Neutrophil (primary cell): ENCODE measurements at regions not wholly inside any gene's neighbourhood (a gene's known extent, or its start where the extent isn't known, plus 50 kb on each side); places are given as distances from the start of the nearest gene placed in this dataset.

Experiments used
- H3K27ac ChIP-seq: fragments of 200-600 bp; sonication (generic); 2 replicates; pipeline ENCODE4 v1.5.1; 2016; ENCODE audit warnings: mild to moderate bottlenecking, moderate library complexity
- H3K27me3 ChIP-seq: fragments of 200-600 bp; sonication (generic); 2 replicates; pipeline ENCODE4 v1.6.0; 2016; ENCODE audit warnings: mild to moderate bottlenecking
- H3K36me3 ChIP-seq: fragments of 200-600 bp; sonication (generic); 2 replicates; pipeline ENCODE4 v1.5.1; 2017
- H3K4me1 ChIP-seq, 2 experiments: fragments of 200-600 bp in 1 of 2; sonication (generic) in 1 of 2; 1 replicate in 1 of 2; 2 replicates in 1 of 2; pipeline versions ENCODE4 v1.5.1 to v1.6.1; 2013 to 2016; ENCODE audit warnings: low read depth in 1 of 2, low read length in 1 of 2, mild to moderate bottlenecking in 1 of 2, moderate library complexity in 1 of 2; ENCODE audit not compliant: control insufficient read depth in 1 of 2, insufficient read depth in 1 of 2
- H3K4me3 ChIP-seq, 2 experiments: fragments of 200-600 bp in 1 of 2; sonication (generic) in 1 of 2; 1 replicate in 1 of 2; 2 replicates in 1 of 2; pipeline ENCODE4 v1.5.1; 2013 to 2016; ENCODE audit warnings: low read depth in 1 of 2, low read length in 1 of 2, mild to moderate bottlenecking in 1 of 2, moderate library complexity in 1 of 2
- H3K9me3 ChIP-seq: fragments of 200-600 bp; sonication (generic); 2 replicates; pipeline ENCODE4 v1.5.1; 2016
- CTCF ChIP-seq: fragments of 200-600 bp; sonication (generic); IDR thresholded peaks from 2 replicates; pipeline ENCODE4 v1.5.1; 2016; ENCODE audit warnings: antibody characterized with exemption

DNA sequence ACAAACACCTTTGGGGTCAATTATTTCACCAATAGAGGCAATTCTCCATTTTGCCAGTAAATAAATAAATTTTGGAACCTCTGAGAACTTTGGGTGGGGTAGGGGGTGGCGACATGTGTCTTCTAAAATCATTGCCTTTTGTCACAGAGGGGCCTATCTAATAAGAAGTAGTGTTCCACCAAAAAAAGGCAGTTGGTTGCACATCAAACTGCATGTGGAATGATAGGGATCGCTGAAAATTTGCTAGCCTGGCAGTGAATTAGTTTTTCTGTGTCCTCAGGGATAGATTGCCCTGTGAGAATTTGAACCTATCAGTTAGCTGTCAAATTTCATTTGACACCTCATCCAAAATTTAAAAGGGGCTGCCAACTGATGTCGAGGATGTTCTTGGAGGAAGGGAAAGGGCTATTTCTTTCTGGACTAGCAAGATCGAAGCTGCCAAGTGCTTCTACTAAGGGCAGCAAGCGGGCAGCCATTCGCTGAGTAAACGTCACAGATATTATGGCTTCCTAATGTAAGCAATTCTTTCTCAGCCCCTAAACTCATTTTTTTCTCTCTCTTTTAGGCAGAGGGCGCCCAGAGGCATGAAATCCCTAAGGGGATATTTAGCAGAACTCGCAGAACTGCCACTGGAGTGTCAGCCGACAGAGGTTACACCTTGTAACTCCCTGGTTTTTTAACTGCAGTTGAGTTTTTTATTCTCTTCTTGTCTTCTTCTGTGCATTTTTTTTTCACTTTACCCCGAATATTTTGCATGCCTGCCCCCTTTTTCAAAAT lies 2208.1 kb upstream of the WWC1 start:
- no peaks in the 10 kb centered on the region for H3K27me3 ChIP-seq
- TF ChIP-seq CTCF: no peak
- no peak overlapping the region for H3K27ac ChIP-seq

GRCh38 chr5:166086568-166086967 lies 2204.9 kb upstream of the WWC1 start:
- no peaks in the 10 kb centered on the region for H3K4me1 ChIP-seq
- no peak overlapping the region for H3K27ac ChIP-seq
- no peaks in the 10 kb centered on the region for H3K9me3 ChIP-seq
- no peak overlapping the region for H3K4me3 ChIP-seq
- no peak for TF ChIP-seq CTCF
- no peaks in the 10 kb centered on the region for H3K27me3 ChIP-seq
- H3K36me3 ChIP-seq: no peaks in the 10 kb centered on the region

More for the DNA sequence above, 2208.1 kb upstream of the WWC1 start:
- no peaks in the 10 kb centered on the region for H3K9me3 ChIP-seq
- no peak overlapping the region for H3K4me3 ChIP-seq
- H3K36me3 ChIP-seq: no peaks in the 10 kb centered on the region
- no peaks in the 10 kb centered on the region for H3K4me1 ChIP-seq

- no peaks in the 10 kb centered on the region for H3K27me3 ChIP-seq
- no peaks in the 10 kb centered on the region for H3K36me3 ChIP-seq
- TF ChIP-seq CTCF: no peak
- H3K4me3 ChIP-seq: no peak overlapping the region
- no peaks in the 10 kb centered on the region for H3K9me3 ChIP-seq
- no peaks in the 10 kb centered on the region for H3K4me1 ChIP-seq
- H3K27ac ChIP-seq: no peak overlapping the region
These were observed 2202.9 kb upstream of the WWC1 start for GRCh38 chr5:166088389-166089039.

GRCh38 chr5:166091931-166092330 lies 2199.5 kb upstream of the WWC1 start:
- no peaks in the 10 kb centered on the region for H3K9me3 ChIP-seq
- no peaks in the 10 kb centered on the region for H3K27me3 ChIP-seq
- H3K4me3 ChIP-seq: no peak overlapping the region
- no peaks in the 10 kb centered on the region for H3K4me1 ChIP-seq
- TF ChIP-seq CTCF: no peak
- no peak overlapping the region for H3K27ac ChIP-seq
- H3K36me3 ChIP-seq: no peaks in the 10 kb centered on the region

DNA sequence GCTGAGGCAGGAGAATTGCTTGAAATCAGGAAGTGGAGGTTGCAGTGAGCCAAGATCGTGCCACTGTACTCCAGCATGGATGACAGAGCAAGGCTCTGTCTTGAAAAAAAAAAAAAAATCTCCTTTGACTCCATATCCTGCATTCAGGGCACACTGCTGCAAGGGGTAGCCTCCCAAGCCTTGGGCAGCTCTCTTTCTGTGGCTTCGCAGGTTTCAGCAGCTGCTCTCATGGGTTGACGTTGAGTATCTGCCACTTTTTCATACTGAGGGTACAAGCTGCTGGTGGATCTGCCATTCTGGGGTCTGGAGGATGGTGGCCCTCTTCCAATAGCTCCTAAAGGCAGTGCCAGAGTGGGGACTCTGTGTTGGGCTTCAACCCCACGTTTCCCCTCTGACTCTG lies 2198.1 kb upstream of the WWC1 start:
- no peaks in the 10 kb centered on the region for H3K4me1 ChIP-seq
- H3K27ac ChIP-seq: no peak overlapping the region
- H3K4me3 ChIP-seq: no peak overlapping the region
- TF ChIP-seq CTCF: no peak
- no peaks in the 10 kb centered on the region for H3K27me3 ChIP-seq
- H3K36me3 ChIP-seq: no peaks in the 10 kb centered on the region
- no peaks in the 10 kb centered on the region for H3K9me3 ChIP-seq
